Activated CD4-positive, alpha-beta memory T cell treated with anti-CD3 and anti-CD28 coated beads for 36 hours (primary cell): ENCODE measurements at regions not wholly inside any gene's neighbourhood (a gene's known extent, or its start where the extent isn't known, plus 50 kb on each side); places are given as distances from the start of the nearest gene placed in this dataset.
"Not testable (repeated sequence)": the region's sequence is repeated elsewhere in the genome, so short reads cannot be mapped to it uniquely, and the experiment has no call there.

ENCODE experiments used
- CTCF ChIA-PET: fragments of 350-600 bp; sonication (Branson Sonifier 250); formaldehyde crosslinking; loops from one replicate; lab custom pipeline; 2021; ENCODE audit warnings: antibody characterized with exemption, inconsistent platforms; lab: Charles Lee
- POLR2A ChIA-PET: fragments of 350-600 bp; sonication (Branson Sonifier 250); formaldehyde crosslinking; loops from one replicate; lab custom pipeline; 2021; ENCODE audit warnings: antibody characterized with exemption; lab: Charles Lee
- DNase-seq: peaks from one replicate; pipeline ENCODE4 v3.0.0-alpha.2; 2020
- H3K27ac Mint-ChIP-seq: one replicate; pipeline ENCODE4 v1.8.0; 2021; ENCODE audit warnings: mixed read lengths
- H3K27me3 Mint-ChIP-seq: one replicate; pipeline ENCODE4 v1.8.0; 2021; ENCODE audit warnings: mixed read lengths
- H3K36me3 Mint-ChIP-seq: one replicate; pipeline ENCODE4 v1.8.0; 2021; ENCODE audit warnings: mixed read lengths
- H3K4me1 Mint-ChIP-seq: one replicate; pipeline ENCODE4 v1.8.0; 2021; ENCODE audit warnings: low read depth, mixed read lengths
- H3K4me3 Mint-ChIP-seq: one replicate; pipeline ENCODE4 v1.8.0; 2021; ENCODE audit warnings: mild to moderate bottlenecking, mixed read lengths
- H3K9me3 Mint-ChIP-seq: one replicate; pipeline ENCODE4 v1.8.0; 2021; ENCODE audit warnings: mixed read lengths
- intact Hi-C: fragments of 100-400 bp; cut with micrococcal nuclease; formaldehyde crosslinking; loops from one replicate; pipeline ENCODE4 v1.15.1; 2023

DNA sequence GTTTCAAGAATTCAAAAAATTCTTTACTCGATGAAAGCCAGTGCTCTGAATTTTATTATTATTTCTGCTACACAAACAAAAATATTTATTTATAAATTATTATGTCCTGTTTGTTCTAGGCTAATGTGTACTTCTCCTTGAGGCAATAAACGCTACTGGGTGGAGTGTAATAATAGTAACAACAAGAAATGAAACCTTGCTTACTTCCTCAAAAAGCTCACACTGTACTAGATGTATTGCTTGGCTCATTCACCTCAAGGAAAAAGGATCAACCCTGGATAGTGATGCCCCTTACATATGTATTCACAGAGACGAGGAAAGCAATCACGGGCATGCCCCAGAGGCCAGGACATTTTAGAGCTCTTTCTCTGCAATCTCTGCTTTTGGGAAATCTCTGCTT lies 685.6 kb upstream of the NXPH2 start:
- intact Hi-C loops: no loop called here
- Mint-ChIP-seq H3K4me3 (no peak overlapping the region), H3K27me3 (no peaks in the 10 kb centered on the region), H3K27ac (no peak overlapping the region), H3K36me3 (no peaks in the 10 kb centered on the region), H3K4me1 (no peaks in the 10 kb centered on the region), H3K9me3 (peaks cover 15% of the 10 kb centered on the region)
- POLR2A ChIA-PET: no interaction called here
- CTCF ChIA-PET: no interaction called here
- no peak for DNase-seq

- ChIA-PET CTCF (no interaction called here), POLR2A (no interaction called here)
- intact Hi-C loops: no loop called here
- no peaks in the 10 kb centered on the region for H3K36me3 Mint-ChIP-seq
- no peaks in the 10 kb centered on the region for H3K27me3 Mint-ChIP-seq
- H3K9me3 Mint-ChIP-seq: peaks cover 24% of the 10 kb centered on the region
- H3K27ac Mint-ChIP-seq: no peak overlapping the region
- DNase-seq: no peak
- H3K4me1 Mint-ChIP-seq: no peaks in the 10 kb centered on the region
- no peak overlapping the region for H3K4me3 Mint-ChIP-seq
These were observed 677.7 kb upstream of the NXPH2 start for GRCh38 chr2:139457873-139458272.

GRCh38 chr2:139454251-139454650 lies 674.1 kb upstream of the NXPH2 start:
- no peak for DNase-seq
- ChIA-PET POLR2A (no interaction called here), CTCF (no interaction called here)
- Mint-ChIP-seq H3K36me3 (no peaks in the 10 kb centered on the region), H3K4me3 (no peak overlapping the region), H3K4me1 (no peaks in the 10 kb centered on the region), H3K27ac (no peak overlapping the region), H3K9me3 (peaks cover 28% of the 10 kb centered on the region), H3K27me3 (no peaks in the 10 kb centered on the region)
- intact Hi-C loops: no loop called here

DNA sequence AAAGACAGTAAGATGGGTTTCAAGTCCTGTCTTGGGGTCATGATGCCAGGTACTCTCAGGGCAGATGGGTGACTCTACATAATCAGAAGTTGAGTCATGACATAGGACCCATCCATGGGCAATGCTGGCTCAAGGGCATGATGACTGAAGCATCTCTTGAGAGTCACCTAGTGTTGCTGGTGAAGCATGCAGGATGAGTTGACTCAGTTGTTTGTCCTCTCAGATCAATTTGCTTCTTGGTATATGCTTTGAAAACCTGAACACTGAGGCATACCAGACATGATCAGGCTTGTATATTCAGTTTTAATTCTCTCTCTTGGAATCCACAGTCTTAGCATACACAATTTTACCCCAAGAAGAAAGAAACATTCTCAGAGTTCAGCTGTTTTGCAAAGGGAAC lies 658.9 kb upstream of the NXPH2 start:
- DNase-seq: no peak
- ChIA-PET POLR2A (no interaction called here), CTCF (no interaction called here)
- H3K36me3 Mint-ChIP-seq: no peaks in the 10 kb centered on the region
- no peak overlapping the region for H3K4me3 Mint-ChIP-seq
- peaks cover 9% of the 10 kb centered on the region for H3K9me3 Mint-ChIP-seq
- intact Hi-C loops: no loop called here
- no peak overlapping the region for H3K27ac Mint-ChIP-seq
- no peaks in the 10 kb centered on the region for H3K27me3 Mint-ChIP-seq
- H3K4me1 Mint-ChIP-seq: no peaks in the 10 kb centered on the region

DNA sequence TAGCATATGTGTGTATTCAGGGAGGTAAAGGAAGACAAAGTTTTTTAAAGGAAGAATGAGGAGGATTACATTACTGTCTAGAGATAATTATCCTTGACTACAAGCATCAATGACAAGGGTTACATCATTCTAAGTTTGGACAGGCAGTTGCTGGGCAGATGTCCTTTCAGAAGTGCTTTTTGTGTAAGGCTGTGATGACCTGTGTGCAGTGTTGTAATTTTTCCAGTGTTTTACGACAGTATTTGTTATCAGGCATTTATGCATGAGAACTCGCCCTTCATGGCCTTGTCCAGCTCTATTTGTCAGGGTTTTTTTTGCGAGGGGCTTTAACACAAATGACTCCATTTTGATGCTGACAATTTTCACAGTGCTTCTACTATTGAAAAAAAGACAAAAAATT lies 658.3 kb upstream of the NXPH2 start:
- H3K27me3 Mint-ChIP-seq: no peaks in the 10 kb centered on the region
- no peaks in the 10 kb centered on the region for H3K4me1 Mint-ChIP-seq
- POLR2A ChIA-PET: no interaction called here
- intact Hi-C loops: no loop called here
- no peak for DNase-seq
- no peak overlapping the region for H3K27ac Mint-ChIP-seq
- no peak overlapping the region for H3K4me3 Mint-ChIP-seq
- H3K36me3 Mint-ChIP-seq: no peaks in the 10 kb centered on the region
- CTCF ChIA-PET: no interaction called here
- peaks cover 9% of the 10 kb centered on the region for H3K9me3 Mint-ChIP-seq

GRCh38 chr2:139427164-139427563 lies 647.0 kb upstream of the NXPH2 start:
- no peak overlapping the region for H3K27ac Mint-ChIP-seq
- intact Hi-C loops: no loop called here
- CTCF ChIA-PET: no interaction called here

DNA sequence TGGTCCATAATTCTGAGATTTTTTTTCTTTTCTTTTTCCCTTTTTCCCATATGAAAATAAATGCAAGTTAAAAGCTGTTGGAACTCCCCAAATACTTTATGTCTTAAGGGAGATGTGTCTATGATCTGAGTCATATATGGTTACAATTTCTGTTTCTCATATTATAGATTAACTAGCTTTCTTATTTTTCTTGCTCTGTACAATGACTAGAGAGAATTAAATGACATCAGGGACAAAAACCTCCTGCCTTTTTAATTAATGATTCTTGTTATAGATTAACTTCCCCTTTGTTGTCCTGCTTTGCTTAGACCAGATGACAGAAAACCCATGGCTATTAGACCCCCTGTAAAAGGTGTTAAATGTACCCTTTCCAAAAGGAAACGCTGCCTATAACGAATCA lies 643.9 kb upstream of the NXPH2 start:
- no peaks in the 10 kb centered on the region for H3K36me3 Mint-ChIP-seq
- intact Hi-C loops: no loop called here
- H3K27ac Mint-ChIP-seq: no peak overlapping the region
- POLR2A ChIA-PET: no interaction called here
- peaks cover 23% of the 10 kb centered on the region for H3K9me3 Mint-ChIP-seq
- H3K27me3 Mint-ChIP-seq: no peaks in the 10 kb centered on the region
- CTCF ChIA-PET: no interaction called here
- no peak for DNase-seq
- no peak overlapping the region for H3K4me3 Mint-ChIP-seq
- H3K4me1 Mint-ChIP-seq: no peaks in the 10 kb centered on the region

More at GRCh38 chr2:139427164-139427563, 647.0 kb upstream of the NXPH2 start:
- H3K27me3 Mint-ChIP-seq: no peaks in the 10 kb centered on the region
- H3K36me3 Mint-ChIP-seq: no peaks in the 10 kb centered on the region
- peaks cover 17% of the 10 kb centered on the region for H3K9me3 Mint-ChIP-seq
- POLR2A ChIA-PET: no interaction called here
- DNase-seq: no peak
- H3K4me1 Mint-ChIP-seq: no peaks in the 10 kb centered on the region
- no peak overlapping the region for H3K4me3 Mint-ChIP-seq

DNA sequence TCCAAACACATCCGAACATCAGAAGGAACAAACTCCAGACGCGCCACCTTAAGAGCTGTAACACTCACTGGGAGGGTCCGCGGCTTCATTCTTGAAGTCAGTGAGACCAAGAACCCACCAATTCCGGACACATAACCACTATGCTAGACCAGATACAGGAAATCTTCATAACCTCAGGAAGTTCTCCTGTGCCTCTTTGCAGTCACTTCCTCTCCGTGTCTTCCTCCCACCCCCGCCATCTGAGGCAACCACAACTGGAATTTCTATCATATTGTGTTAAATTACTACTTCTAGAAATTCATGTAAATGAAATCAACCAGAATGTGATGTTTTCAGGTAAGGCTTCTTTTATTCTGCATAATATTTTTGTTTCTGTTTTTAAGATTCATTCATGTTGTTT lies 631.0 kb upstream of the NXPH2 start:
- ChIA-PET POLR2A (no interaction called here), CTCF (no interaction called here)
- H3K27ac Mint-ChIP-seq: no peak overlapping the region
- no peak overlapping the region for H3K4me3 Mint-ChIP-seq
- intact Hi-C loops: no loop called here
- H3K4me1 Mint-ChIP-seq: no peaks in the 10 kb centered on the region
- peaks cover 33% of the 10 kb centered on the region for H3K9me3 Mint-ChIP-seq
- no peaks in the 10 kb centered on the region for H3K36me3 Mint-ChIP-seq
- H3K27me3 Mint-ChIP-seq: no peaks in the 10 kb centered on the region
- DNase-seq: no peak

GRCh38 chr2:139410833-139411174 lies 630.6 kb upstream of the NXPH2 start:
- POLR2A ChIA-PET, CTCF ChIA-PET, DNase-seq, H3K4me3 Mint-ChIP-seq, H3K36me3 Mint-ChIP-seq, intact Hi-C loops, H3K27me3 Mint-ChIP-seq, H3K4me1 Mint-ChIP-seq, H3K27ac Mint-ChIP-seq: not testable (repeated sequence)
- H3K9me3 Mint-ChIP-seq: peaks cover 36% of the 10 kb centered on the region

DNA sequence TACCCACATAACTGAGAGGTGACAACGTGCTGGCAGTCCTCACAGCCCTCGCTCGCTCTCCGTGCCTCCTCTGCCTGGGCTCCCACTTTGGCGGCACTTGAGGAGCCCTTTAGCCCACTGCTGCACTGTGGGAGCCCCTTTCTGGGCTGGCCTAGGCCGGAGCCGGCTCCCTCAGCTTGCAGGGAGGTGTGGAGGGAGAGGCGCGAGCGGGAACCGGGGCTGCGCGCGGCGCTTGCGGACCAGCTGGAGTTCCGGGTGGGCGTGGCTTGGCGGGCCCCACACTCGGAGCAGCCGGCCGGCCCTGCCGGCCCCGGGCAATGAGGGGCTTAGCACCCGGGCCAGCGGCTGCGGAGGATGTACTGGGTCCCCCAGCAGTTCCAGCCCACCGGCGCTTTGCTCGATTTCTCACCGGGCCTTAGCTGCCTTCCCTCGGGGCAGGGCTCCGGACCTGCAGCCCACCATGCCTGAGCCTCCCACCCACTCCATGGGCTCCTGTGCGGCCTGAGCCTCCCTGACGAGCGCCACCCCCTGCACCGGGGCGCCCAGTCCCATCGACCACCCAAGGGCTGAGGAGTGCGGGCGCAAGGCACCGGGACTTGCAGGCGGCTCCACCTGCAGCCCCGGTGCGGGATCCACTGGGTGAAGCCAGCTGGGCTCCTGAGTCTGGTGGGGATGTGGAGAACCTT lies 630.1 kb upstream of the NXPH2 start:
- CTCF ChIA-PET, H3K27ac Mint-ChIP-seq, H3K4me3 Mint-ChIP-seq, H3K27me3 Mint-ChIP-seq, POLR2A ChIA-PET, intact Hi-C loops, H3K36me3 Mint-ChIP-seq, DNase-seq, H3K4me1 Mint-ChIP-seq: not testable (repeated sequence)
- peaks cover 38% of the 10 kb centered on the region for H3K9me3 Mint-ChIP-seq

DNA sequence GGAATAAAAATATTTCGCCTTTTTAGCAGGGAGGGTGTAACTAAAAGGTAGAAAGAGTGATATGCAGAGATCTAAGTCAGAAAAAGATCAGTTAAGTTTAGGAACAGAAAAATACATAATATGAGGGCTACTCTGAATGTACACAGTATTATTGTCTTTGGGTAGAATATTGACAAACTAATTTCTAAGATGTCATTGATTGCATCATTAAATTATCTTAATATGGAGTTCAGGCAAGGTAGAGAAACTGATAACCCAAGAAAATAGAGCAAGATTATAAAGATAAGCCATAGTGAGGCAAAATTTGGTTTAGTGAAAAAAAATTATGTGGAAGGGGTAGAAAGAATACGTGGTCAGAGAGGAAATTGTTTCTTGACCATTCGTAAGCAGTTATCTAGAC lies 629.0 kb upstream of the NXPH2 start:
- no peaks in the 10 kb centered on the region for H3K27me3 Mint-ChIP-seq
- intact Hi-C loops: no loop called here

DNA sequence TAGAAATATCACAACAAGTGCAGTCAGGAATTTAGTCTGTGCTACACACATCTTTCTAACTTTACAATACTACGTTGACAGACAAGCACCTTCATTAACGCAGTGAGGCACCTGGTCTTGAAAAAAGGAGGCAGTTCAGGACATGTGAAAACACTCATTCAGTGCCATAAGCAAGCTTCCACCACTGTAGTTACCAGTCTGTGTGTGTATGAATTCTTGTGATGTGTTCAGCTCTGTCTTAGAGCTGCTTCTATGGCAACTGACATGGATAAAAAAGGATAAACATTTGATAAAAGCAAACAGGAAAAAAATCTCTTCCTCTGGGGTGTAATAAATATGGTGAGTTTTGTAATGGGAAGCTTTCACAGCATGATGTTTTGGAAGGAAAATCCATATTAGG lies 623.8 kb upstream of the NXPH2 start:
- no peak overlapping the region for H3K4me3 Mint-ChIP-seq
- H3K27me3 Mint-ChIP-seq: no peaks in the 10 kb centered on the region
- H3K36me3 Mint-ChIP-seq: no peaks in the 10 kb centered on the region
- intact Hi-C loops: no loop called here
- POLR2A ChIA-PET: no interaction called here
- CTCF ChIA-PET: no interaction called here
- no peak overlapping the region for H3K27ac Mint-ChIP-seq
- no peaks in the 10 kb centered on the region for H3K4me1 Mint-ChIP-seq
- DNase-seq: no peak
- H3K9me3 Mint-ChIP-seq: peaks cover 24% of the 10 kb centered on the region

More for the DNA sequence above, 629.0 kb upstream of the NXPH2 start:
- ChIA-PET POLR2A (no interaction called here), CTCF (no interaction called here)
- Mint-ChIP-seq H3K9me3 (peaks cover 32% of the 10 kb centered on the region), H3K4me3 (no peak overlapping the region), H3K4me1 (no peaks in the 10 kb centered on the region), H3K36me3 (no peaks in the 10 kb centered on the region), H3K27ac (no peak overlapping the region)
- DNase-seq: no peak

- no peak for DNase-seq
- Mint-ChIP-seq H3K4me1 (no peaks in the 10 kb centered on the region), H3K9me3 (peaks cover 13% of the 10 kb centered on the region), H3K4me3 (no peak overlapping the region), H3K36me3 (no peaks in the 10 kb centered on the region), H3K27ac (no peak overlapping the region), H3K27me3 (no peaks in the 10 kb centered on the region)
- CTCF ChIA-PET: no interaction called here
- POLR2A ChIA-PET: no interaction called here
- intact Hi-C loops: no loop called here
These were observed 614.6 kb upstream of the NXPH2 start for GRCh38 chr2:139394801-139395200.
